Heart left ventricle (tissue), 16 donors: ENCODE measurements at regions not wholly inside any gene's neighbourhood (a gene's known extent, or its start where the extent isn't known, plus 50 kb on each side); places are given as distances from the start of the nearest gene placed in this dataset.

ENCODE experiments used
- ATAC-seq, 4 donors: fragments of 200-7000 bp; cut with Tn5 transposase; one replicate each; pipeline ENCODE4 v1.9.1; 2020 to 2022; ENCODE audit warnings: moderate library complexity in 4 of 4, mild to moderate bottlenecking in 3 of 4, moderate number of reproducible peaks in 1 of 4
- DNase-seq, 5 donors: peaks; one replicate each; pipeline ENCODE4 v3.0.0-alpha.2; 2020
- H3K27ac ChIP-seq, 12 donors: fragments of 200-600 bp; sonication (generic) in 4 of 12; one replicate each; pipeline versions ENCODE4 v1.5.0 to v1.8.0; 2016 to 2022; ENCODE audit warnings: mild to moderate bottlenecking in 2 of 12
- H3K27me3 ChIP-seq, 9 donors: fragments of 200-600 bp; sonication (generic) in 2 of 9; one replicate each; pipeline versions ENCODE4 v1.5.1 to v1.8.0; 2016 to 2022; ENCODE audit warnings: mild to moderate bottlenecking in 3 of 9
- H3K36me3 ChIP-seq, 9 donors: fragments of 200-600 bp; sonication (generic) in 2 of 9; one replicate each; pipeline versions ENCODE4 v1.5.0 to v1.8.0; 2018 to 2022; ENCODE audit warnings: mild to moderate bottlenecking in 2 of 9
- H3K4me1 ChIP-seq, 12 donors: fragments of 200-600 bp; sonication (generic) in 4 of 12; one replicate each; pipeline versions ENCODE4 v1.5.0 to v1.8.0; 2016 to 2022; ENCODE audit warnings: mild to moderate bottlenecking in 3 of 12
- H3K4me3 ChIP-seq, 12 donors: fragments of 200-600 bp; sonication (generic) in 4 of 12; one replicate each; pipeline versions ENCODE4 v1.5.0 to v1.8.0; 2017 to 2022; ENCODE audit warnings: mild to moderate bottlenecking in 9 of 12, moderate library complexity in 4 of 12
- H3K9me3 ChIP-seq, 12 donors: fragments of 200-600 bp; sonication (generic) in 4 of 12; one replicate each; pipeline versions ENCODE4 v1.5.0 to v1.8.0; 2016 to 2022; ENCODE audit warnings: mild to moderate bottlenecking in 1 of 12
- CTCF ChIP-seq, 12 donors: fragments of 200-600 bp; sonication (generic) in 4 of 12; IDR thresholded peaks; one replicate each; pipeline versions ENCODE4 v1.5.0 to v1.8.0; 2018 to 2022; ENCODE audit warnings: antibody characterized with exemption in 12 of 12, mild to moderate bottlenecking in 5 of 12
- POLR2A ChIP-seq, 2 donors: fragments of 450-650 bp; IDR thresholded peaks; one replicate each; pipeline ENCODE4 v1.6.1; 2017; ENCODE audit warnings: antibody characterized with exemption in 2 of 2, mild to moderate bottlenecking in 2 of 2, moderate library complexity in 2 of 2
- WGBS, 4 donors: extraction: QIAGEN DNeasy Blood & Tissue Kit in 2 of 4; methylation state at CpG; one replicate each; pipeline versions ENCODE4 v1.1.5 to v1.1.7; 2013 to 2018; 5-methylcytosine and 5-hydroxymethylcytosine counted together
- intact Hi-C, 10 donors: fragments of 100-400 bp; cut with DNase I; formaldehyde crosslinking; loops; one replicate each; pipeline versions ENCODE4 v1.11.1 to v1.14.2; 2022
- donor health status: ischemic (EF 13 %, LVEDD 7.1; RV severe dilation, severe dysfunction).
- donor health status: healthy with polysubstance abuse.
- donor health status: DM: no; HTN: yes; CAD: no.
- donor health status: DM: no; HTN: no; CAD: no.
- donor health status: ischemic (EF 25% LVEDD 6.9; RV normal size, moderate dysfunction).
- donor health status: ischemic (EF 25% LVEDD 5.7; RV mildly dilated, moderate dysfunction).
- donor health status: healthy.
- donor health status: DM: yes; HTN: yes; CAD: no.
- donor health status: ischemic (EF 35%, LVEDD 5.7; RV mildly dilated, moderate dysfunction).
- donor health status: nonischemic (EF 11% LVEDD 7.7; RV severe dilation, severe dysfunction).
- donor health status: DM: yes; HTN: yes; CAD: no.
- donor health status: PGD.
- donor health status: ischemic (EF 29% LVEDD 5.4; RV normal size, mild dysfunction).
- donor health status: nonischemic (EF 23%, LVEDD 6.1; RV moderate dilation, normal function).

GRCh38 chr6:8513174-8513573, 77.8 kb upstream of the SLC35B3 start:
- no peak for DNase-seq
- Histone ChIP-seq H3K36me3 (no peaks in the 10 kb centered on the region), H3K27ac (no peak overlapping the region), H3K4me1 (no peaks in the 10 kb centered on the region), H3K9me3 (no peaks in the 10 kb centered on the region), H3K4me3 (no peak overlapping the region), H3K27me3 (no peaks in the 10 kb centered on the region)
- TF ChIP-seq POLR2A (IDR thresholded peaks at IDR 0.05): no peak
- TF ChIP-seq CTCF (IDR thresholded peaks at IDR 0.05): no peak
- ATAC-seq: no peak
- intact Hi-C loops: no loop called here
- WGBS, 4 donors: 82 to 92% (median 90%) methylated on average over 1 of the region's 1 CpG

- H3K4me3 ChIP-seq: no peak overlapping the region
- WGBS, 4 donors: 77 to 83% (median 82%) methylated on average over 5 of the region's 5 CpGs
- no peak overlapping the region for H3K27ac ChIP-seq
- H3K27me3 ChIP-seq: no peaks in the 10 kb centered on the region
- H3K9me3 ChIP-seq: no peaks in the 10 kb centered on the region
- H3K4me1 ChIP-seq: no peaks in the 10 kb centered on the region
- ATAC-seq: no peak
- no peaks in the 10 kb centered on the region for H3K36me3 ChIP-seq
- no peak for DNase-seq
- intact Hi-C loops: no loop called here
- TF ChIP-seq POLR2A (IDR thresholded peaks at IDR 0.05) (no peak), CTCF (IDR thresholded peaks at IDR 0.05) (no peak)
Measured at GRCh38 chr6:8507286-8507685, 71.9 kb upstream of the SLC35B3 start.

- 0 to 9% (median 7%) methylated on average over 1 of the region's 1 CpG for WGBS, 4 donors
- ATAC-seq: no peak
- Histone ChIP-seq H3K4me3 (no peak overlapping the region), H3K36me3 (no peaks in the 10 kb centered on the region), H3K27me3 (no peaks in the 10 kb centered on the region), H3K9me3 (peaks cover 0 to 3% (median 0%) of the 10 kb centered on the region in 12 donors), H3K27ac (no peak overlapping the region), H3K4me1 (no peaks in the 10 kb centered on the region)
- TF ChIP-seq CTCF (IDR thresholded peaks at IDR 0.05) (no peak), POLR2A (IDR thresholded peaks at IDR 0.05) (no peak)
- DNase-seq: no peak
- intact Hi-C loops: no loop called here
Measured at GRCh38 chr6:8506126-8506525, 70.8 kb upstream of the SLC35B3 start.

- TF ChIP-seq POLR2A (IDR thresholded peaks at IDR 0.05) (no peak), CTCF (IDR thresholded peaks at IDR 0.05) (peak in 5 of 12 donors; percentile 8 to 38 (median 27))
- ATAC-seq: no peak
- peaks cover 0 to 17% (median 0%) of the 10 kb centered on the region in 12 donors for H3K9me3 ChIP-seq
- no peaks in the 10 kb centered on the region for H3K36me3 ChIP-seq
- no peak for DNase-seq
- intact Hi-C loops: no loop called here
- no peaks in the 10 kb centered on the region for H3K27me3 ChIP-seq
- WGBS, 4 donors: 55 to 70% (median 66%) methylated on average over 1 of the region's 1 CpG
- no peak overlapping the region for H3K27ac ChIP-seq
- no peak overlapping the region for H3K4me3 ChIP-seq
- no peaks in the 10 kb centered on the region for H3K4me1 ChIP-seq
Measured at GRCh38 chr6:8499540-8499939, 64.2 kb upstream of the SLC35B3 start.
